ENCODE measurements at regions not wholly inside any gene's neighbourhood (a gene's known extent, or its start where the extent isn't known, plus 50 kb on each side); places are given as distances from the start of the nearest gene placed in this dataset.

DNA sequence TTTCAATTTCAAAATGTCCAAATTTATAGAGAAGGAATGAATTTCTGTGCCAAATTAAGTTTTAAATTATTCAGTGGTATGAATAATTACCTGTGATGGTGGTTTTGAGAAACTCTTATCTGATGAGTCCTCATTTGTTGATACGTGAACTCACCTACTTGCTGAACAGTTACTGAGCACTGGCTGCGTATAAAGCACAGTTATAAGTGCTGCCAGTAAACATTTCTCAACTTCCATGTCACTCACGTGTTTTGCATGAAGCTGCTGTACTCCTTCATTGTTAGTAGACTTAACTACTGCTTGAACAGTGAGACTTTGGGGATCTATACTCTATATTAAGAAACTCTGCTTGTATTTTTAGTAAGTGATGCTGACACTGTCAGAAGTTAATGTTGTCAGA lies 269.1 kb upstream of the FZD8 start:
- TF ChIP-seq, protein P1, sequence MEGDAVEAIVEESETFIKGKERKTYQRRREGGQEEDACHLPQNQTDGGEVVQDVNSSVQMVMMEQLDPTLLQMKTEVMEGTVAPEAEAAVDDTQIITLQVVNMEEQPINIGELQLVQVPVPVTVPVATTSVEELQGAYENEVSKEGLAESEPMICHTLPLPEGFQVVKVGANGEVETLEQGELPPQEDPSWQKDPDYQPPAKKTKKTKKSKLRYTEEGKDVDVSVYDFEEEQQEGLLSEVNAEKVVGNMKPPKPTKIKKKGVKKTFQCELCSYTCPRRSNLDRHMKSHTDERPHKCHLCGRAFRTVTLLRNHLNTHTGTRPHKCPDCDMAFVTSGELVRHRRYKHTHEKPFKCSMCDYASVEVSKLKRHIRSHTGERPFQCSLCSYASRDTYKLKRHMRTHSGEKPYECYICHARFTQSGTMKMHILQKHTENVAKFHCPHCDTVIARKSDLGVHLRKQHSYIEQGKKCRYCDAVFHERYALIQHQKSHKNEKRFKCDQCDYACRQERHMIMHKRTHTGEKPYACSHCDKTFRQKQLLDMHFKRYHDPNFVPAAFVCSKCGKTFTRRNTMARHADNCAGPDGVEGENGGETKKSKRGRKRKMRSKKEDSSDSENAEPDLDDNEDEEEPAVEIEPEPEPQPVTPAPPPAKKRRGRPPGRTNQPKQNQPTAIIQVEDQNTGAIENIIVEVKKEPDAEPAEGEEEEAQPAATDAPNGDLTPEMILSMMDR (IDR thresholded peaks at IDR 0.05), result no peak
- no peak for TF ChIP-seq POLR2A (IDR thresholded peaks at IDR 0.05)
